ENCODE measurements at regions not wholly inside any gene's neighbourhood (a gene's known extent, or its start where the extent isn't known, plus 50 kb on each side); places are given as distances from the start of the nearest gene placed in this dataset.

GRCh38 chr18:45498287-45498658, 117.0 kb upstream of the SLC14A2 start:
- TF ChIP-seq POLR2A (IDR thresholded peaks at IDR 0.05) (no peak), POLR2AphosphoS5 (IDR thresholded peaks at IDR 0.05) (no peak), CTCF (IDR thresholded peaks at IDR 0.05) (no peak)
